Osteoblast (primary cell): ENCODE measurements at regions not wholly inside any gene's neighbourhood (a gene's known extent, or its start where the extent isn't known, plus 50 kb on each side); places are given as distances from the start of the nearest gene placed in this dataset.
"Not testable (repeated sequence)": the region's sequence is repeated elsewhere in the genome, so short reads cannot be mapped to it uniquely, and the experiment has no call there.

ENCODE experiments used
- DNase-seq: peaks from one replicate; pipeline ENCODE4 v3.0.0; 2011; ENCODE audit warnings: low spot score, mixed read lengths; ENCODE audit not compliant: insufficient read length; ENCODE audit errors: missing footprints
- H2AFZ ChIP-seq: 2 replicates; pipeline ENCODE4 v1.6.0; 2011; ENCODE audit warnings: mild to moderate bottlenecking, low read length
- H3K27ac ChIP-seq: 2 replicates; pipeline ENCODE4 v1.5.1; 2011; ENCODE audit warnings: mild to moderate bottlenecking, low read depth, low read length, moderate library complexity
- H3K27me3 ChIP-seq: 2 replicates; pipeline ENCODE4 v1.6.0; 2012; ENCODE audit warnings: mild to moderate bottlenecking, control low read depth, inconsistent platforms, low read length, moderate library complexity; ENCODE audit not compliant: insufficient read depth
- H3K36me3 ChIP-seq: 2 replicates; pipeline ENCODE4 v1.5.1; 2011; ENCODE audit warnings: mild to moderate bottlenecking, low read length, control low read depth, moderate library complexity; ENCODE audit not compliant: insufficient read depth
- H3K4me1 ChIP-seq: 2 replicates; pipeline ENCODE4 v1.5.1; 2011; ENCODE audit warnings: mild to moderate bottlenecking, low read length, control low read depth, moderate library complexity; ENCODE audit not compliant: insufficient read depth
- H3K4me2 ChIP-seq: 2 replicates; pipeline ENCODE4 v1.6.0; 2011; ENCODE audit warnings: mild to moderate bottlenecking, low read length; ENCODE audit not compliant: insufficient read depth
- H3K4me3 ChIP-seq: fragments of 200-600 bp; sonication (generic); 3 replicates; pipeline ENCODE4 v1.5.1; 2012; ENCODE audit warnings: mild to moderate bottlenecking, low read length, inconsistent platforms; ENCODE audit not compliant: insufficient read depth
- H3K79me2 ChIP-seq: 2 replicates; pipeline ENCODE4 v1.6.0; 2012; ENCODE audit warnings: mild to moderate bottlenecking, low read length, control low read depth, inconsistent platforms; ENCODE audit not compliant: insufficient read depth
- H3K9me3 ChIP-seq: 2 replicates; pipeline ENCODE4 v1.5.1; 2011; ENCODE audit warnings: low read depth, low read length, control low read depth
- H4K20me1 ChIP-seq: 2 replicates; pipeline ENCODE4 v1.6.0; 2012; ENCODE audit warnings: mild to moderate bottlenecking, low read length, control low read depth; ENCODE audit not compliant: insufficient read depth
- CTCF ChIP-seq: IDR thresholded peaks from 2 replicates; pipeline ENCODE4 v1.5.1; 2011; ENCODE audit warnings: mild to moderate bottlenecking, low read depth, low read length, moderate library complexity; ENCODE audit errors: extremely low read depth

- Histone ChIP-seq H3K4me2 (no peak overlapping the region), H3K36me3 (no peaks in the 10 kb centered on the region), H4K20me1 (no peaks in the 10 kb centered on the region), H3K27ac (no peak overlapping the region), H2AFZ (no peak overlapping the region), H3K4me1 (no peaks in the 10 kb centered on the region), H3K79me2 (no peaks in the 10 kb centered on the region), H3K27me3 (no peaks in the 10 kb centered on the region), H3K4me3 (no peak overlapping the region), H3K9me3 (peaks cover 2% of the 10 kb centered on the region)
- no peak for TF ChIP-seq CTCF
- DNase-seq: no peak
Measured at GRCh38 chr2:82993609-82994008, 1465.5 kb downstream of the SUCLG1 start.

GRCh38 chr2:82992968-82993367, 1466.1 kb downstream of the SUCLG1 start:
- no peaks in the 10 kb centered on the region for H3K36me3 ChIP-seq
- H3K4me2 ChIP-seq: no peak overlapping the region
- no peaks in the 10 kb centered on the region for H3K79me2 ChIP-seq
- no peak overlapping the region for H3K27ac ChIP-seq
- peaks cover 2% of the 10 kb centered on the region for H3K9me3 ChIP-seq
- no peak for DNase-seq
- H3K27me3 ChIP-seq: no peaks in the 10 kb centered on the region
- no peak for TF ChIP-seq CTCF
- H2AFZ ChIP-seq: no peak overlapping the region
- H3K4me3 ChIP-seq: no peak overlapping the region
- H4K20me1 ChIP-seq: no peaks in the 10 kb centered on the region
- H3K4me1 ChIP-seq: no peaks in the 10 kb centered on the region

- H4K20me1 ChIP-seq, H3K79me2 ChIP-seq, H3K27me3 ChIP-seq, H3K4me1 ChIP-seq, H3K27ac ChIP-seq, H3K4me2 ChIP-seq, H3K36me3 ChIP-seq, H3K4me3 ChIP-seq, H3K9me3 ChIP-seq, DNase-seq, H2AFZ ChIP-seq: not testable (repeated sequence)
Measured at GRCh38 chr2:82987706-82988105, 1471.4 kb downstream of the SUCLG1 start.

DNA sequence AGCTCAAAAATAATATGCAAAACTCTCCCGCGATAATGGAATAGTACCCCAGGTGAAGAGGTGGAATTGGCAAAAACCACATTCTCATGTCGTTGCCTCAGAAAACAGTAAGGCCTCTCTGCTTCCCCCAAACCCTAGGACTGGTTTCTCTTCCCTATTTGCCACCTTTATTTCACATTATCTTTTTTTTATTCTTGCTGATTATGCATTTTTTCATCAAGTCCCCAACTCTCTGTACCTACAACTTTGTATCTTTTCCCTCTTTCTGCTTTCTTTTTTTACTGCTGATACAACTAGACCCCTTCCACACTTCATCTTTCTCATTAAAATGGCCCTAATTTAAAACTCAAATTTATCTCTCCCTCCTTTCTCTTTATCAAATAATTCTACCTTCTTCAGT, 1472.2 kb downstream of the SUCLG1 start:
- no peak for DNase-seq
- Histone ChIP-seq H3K4me1 (no peaks in the 10 kb centered on the region), H3K27ac (no peak overlapping the region), H4K20me1 (no peaks in the 10 kb centered on the region), H3K9me3 (no peaks in the 10 kb centered on the region), H3K79me2 (no peaks in the 10 kb centered on the region), H2AFZ (no peak overlapping the region), H3K4me3 (no peak overlapping the region), H3K27me3 (no peaks in the 10 kb centered on the region), H3K36me3 (no peaks in the 10 kb centered on the region), H3K4me2 (no peak overlapping the region)
- TF ChIP-seq CTCF: no peak
